Liver (tissue), 8 donors: ENCODE measurements at regions not wholly inside any gene's neighbourhood (a gene's known extent, or its start where the extent isn't known, plus 50 kb on each side); places are given as distances from the start of the nearest gene placed in this dataset.

ENCODE experiments used
- DNase-seq: peaks from one replicate; pipeline ENCODE4 v3.0.0-alpha.2; 2017; ENCODE audit warnings: low spot score
- H3K27ac ChIP-seq, 2 donors: one replicate each; pipeline ENCODE4 v1.7.0; 2013; ENCODE audit warnings: inconsistent platforms in 2 of 2, low read length in 2 of 2, control low read depth in 1 of 2, low read depth in 1 of 2, mild to moderate bottlenecking in 1 of 2
- H3K27me3 ChIP-seq, 4 donors: one replicate each; pipeline versions ENCODE4 v1.6.1 to v1.7.0; 2013; ENCODE audit warnings: low read length in 3 of 4, inconsistent platforms in 1 of 4, mild to moderate bottlenecking in 1 of 4, moderate library complexity in 1 of 4; ENCODE audit not compliant: control insufficient read depth in 4 of 4, insufficient read depth in 4 of 4
- H3K36me3 ChIP-seq, 4 donors: one replicate each; pipeline versions ENCODE4 v1.6.1 to v1.7.0; 2013; ENCODE audit warnings: low read length in 3 of 4, mild to moderate bottlenecking in 3 of 4, low read depth in 1 of 4, moderate library complexity in 1 of 4; ENCODE audit not compliant: control insufficient read depth in 4 of 4, insufficient read depth in 3 of 4
- H3K4me1 ChIP-seq, 4 donors: one replicate each; pipeline versions ENCODE4 v1.6.1 to v1.7.0; 2013; ENCODE audit warnings: low read length in 3 of 4, mild to moderate bottlenecking in 3 of 4, moderate library complexity in 1 of 4; ENCODE audit not compliant: control insufficient read depth in 4 of 4, insufficient read depth in 4 of 4
- H3K4me3 ChIP-seq, 3 donors: one replicate each; pipeline versions ENCODE4 v1.6.1 to v1.7.0; 2013; ENCODE audit warnings: low read length in 3 of 3, control low read depth in 1 of 3, low read depth in 1 of 3, mild to moderate bottlenecking in 1 of 3
- H3K9ac ChIP-seq, 2 donors: one replicate each; pipeline ENCODE4 v1.7.0; 2013; ENCODE audit warnings: low read length in 2 of 2, mild to moderate bottlenecking in 2 of 2, moderate library complexity in 2 of 2, control low read depth in 1 of 2, low read depth in 1 of 2
- H3K9me3 ChIP-seq, 4 donors: one replicate each; pipeline versions ENCODE4 v1.6.1 to v1.7.0; 2013; ENCODE audit warnings: low read length in 3 of 4; ENCODE audit not compliant: control insufficient read depth in 4 of 4
- ATF3 ChIP-seq: IDR thresholded peaks from 2 replicates; pipeline ENCODE4 v1.6.1; 2016; ENCODE audit warnings: antibody characterized with exemption
- CTCF ChIP-seq: fragments of 150-350 bp; IDR thresholded peaks from 2 replicates; pipeline ENCODE4 v1.5.1; 2017; ENCODE audit warnings: improper control_type of control experiment, low read depth, low read length; ENCODE audit not compliant: missing input control
- EGR1 ChIP-seq, 2 donors: IDR thresholded peaks; 2 replicates each; pipeline ENCODE4 v1.6.1; 2016 to 2018; ENCODE audit warnings: antibody characterized with exemption in 2 of 2, low read depth in 2 of 2
- FOXA1 ChIP-seq: IDR thresholded peaks from 2 replicates; pipeline ENCODE4 v1.6.1; 2016; ENCODE audit warnings: antibody characterized with exemption
- FOXA2 ChIP-seq: IDR thresholded peaks from 2 replicates; pipeline ENCODE4 v1.6.1; 2016; ENCODE audit warnings: antibody characterized with exemption
- GABPA ChIP-seq, 2 donors: IDR thresholded peaks in 1 of 2; conservative IDR thresholded peaks in 1 of 2; 2 replicates each; pipeline ENCODE4 v1.6.1; 2016; ENCODE audit warnings: antibody characterized with exemption in 2 of 2, mild to moderate bottlenecking in 1 of 2, moderate library complexity in 1 of 2
- HNF4A ChIP-seq, 2 donors: conservative IDR thresholded peaks; 2 replicates each; pipeline ENCODE4 v1.6.1; 2016; ENCODE audit warnings: antibody characterized with exemption in 2 of 2, mild to moderate bottlenecking in 2 of 2
- HNF4G ChIP-seq: IDR thresholded peaks from 2 replicates; pipeline ENCODE4 v1.6.1; 2016; ENCODE audit warnings: antibody characterized with exemption
- JUND ChIP-seq, 2 donors: IDR thresholded peaks; 2 replicates each; pipeline ENCODE4 v1.6.1; 2016; ENCODE audit warnings: antibody characterized with exemption in 2 of 2
- MAX ChIP-seq: IDR thresholded peaks from 2 replicates; pipeline ENCODE4 v1.6.1; 2016; ENCODE audit warnings: antibody characterized with exemption
- NR2F2 ChIP-seq: IDR thresholded peaks from 2 replicates; pipeline ENCODE4 v1.6.1; 2016; ENCODE audit warnings: antibody characterized with exemption
- RAD21 ChIP-seq, 2 donors: IDR thresholded peaks; 2 replicates each; pipeline ENCODE4 v1.6.1; 2016; ENCODE audit warnings: antibody characterized with exemption in 2 of 2, mild to moderate bottlenecking in 2 of 2
- REST ChIP-seq: IDR thresholded peaks from 2 replicates; pipeline ENCODE4 v1.6.1; 2016; ENCODE audit warnings: antibody characterized with exemption, mild to moderate bottlenecking
- RXRA ChIP-seq, 2 donors: IDR thresholded peaks; 2 replicates each; pipeline ENCODE4 v1.6.1; 2017 to 2018; ENCODE audit warnings: antibody characterized with exemption in 2 of 2, mild to moderate bottlenecking in 1 of 2
- SP1 ChIP-seq: IDR thresholded peaks from 2 replicates; pipeline ENCODE4 v1.6.1; 2018; ENCODE audit warnings: antibody characterized with exemption, mild to moderate bottlenecking
- TAF1 ChIP-seq: conservative IDR thresholded peaks from 2 replicates; pipeline ENCODE4 v1.6.1; 2016; ENCODE audit warnings: antibody characterized with exemption, mild to moderate bottlenecking
- YY1 ChIP-seq: IDR thresholded peaks from 2 replicates; pipeline ENCODE4 v1.6.1; 2016; ENCODE audit warnings: antibody characterized with exemption, mild to moderate bottlenecking
- ZBTB33 ChIP-seq: IDR thresholded peaks from 2 replicates; pipeline ENCODE4 v1.6.1; 2016; ENCODE audit warnings: antibody characterized with exemption
- WGBS: extraction: QIAGEN DNeasy Blood & Tissue Kit; methylation state at CpG from one replicate; pipeline ENCODE4 v1.1.7; 2013; 5-methylcytosine and 5-hydroxymethylcytosine counted together
- donor health status: healthy.
- donor health status: healthy.
- donor health status: healthy.
- donor health status: healthy.
- donor health status: healthy.

GRCh38 chr2:20122864-20123263 is 71.4 kb upstream of the LAPTM4A start:
- Histone ChIP-seq H3K27me3 (no peaks in the 10 kb centered on the region), H3K9me3 (no peaks in the 10 kb centered on the region), H3K4me3 (no peak overlapping the region), H3K36me3 (no peaks in the 10 kb centered on the region), H3K9ac (no peak overlapping the region), H3K27ac (no peak overlapping the region), H3K4me1 (peaks cover 2 to 12% (median 9%) of the 10 kb centered on the region in 4 donors)
- TF ChIP-seq GABPA (IDR thresholded peaks at IDR 0.05 in 1 of 2, conservative IDR thresholded peaks at IDR 0.05 in 1 of 2) (no peak), RXRA (IDR thresholded peaks at IDR 0.05) (no peak), ZBTB33 (no peak), HNF4A (conservative IDR thresholded peaks at IDR 0.05) (no peak), ATF3 (no peak), MAX (no peak), NR2F2 (no peak), TAF1 (no peak), CTCF (no peak), FOXA1 (no peak), RAD21 (IDR thresholded peaks at IDR 0.05) (no peak), HNF4G (no peak), FOXA2 (no peak), EGR1 (IDR thresholded peaks at IDR 0.05; ENCODE audit: low read depth in 2 of 2) (no peak), SP1 (no peak), YY1 (no peak)
- 95% methylated on average over 5 of the region's 5 CpGs for WGBS
- DNase-seq: no peak

GRCh38 chr2:20120569-20121416 is 69.4 kb upstream of the LAPTM4A start:
- Histone ChIP-seq H3K9me3 (no peaks in the 10 kb centered on the region), H3K27me3 (no peaks in the 10 kb centered on the region), H3K4me3 (no peak overlapping the region), H3K36me3 (no peaks in the 10 kb centered on the region), H3K27ac (no peak overlapping the region), H3K9ac (no peak overlapping the region), H3K4me1 (peaks cover 2 to 12% (median 9%) of the 10 kb centered on the region in 4 donors)
- WGBS: 89% methylated on average over 10 of the region's 10 CpGs
- DNase-seq: no peak
- TF ChIP-seq FOXA1 (no peak), TAF1 (no peak), CTCF (no peak), HNF4A (conservative IDR thresholded peaks at IDR 0.05) (no peak), MAX (no peak), SP1 (no peak), REST (no peak), JUND (IDR thresholded peaks at IDR 0.05) (no peak), YY1 (no peak), NR2F2 (no peak), HNF4G (no peak), ZBTB33 (no peak), RXRA (IDR thresholded peaks at IDR 0.05) (no peak), RAD21 (IDR thresholded peaks at IDR 0.05) (no peak)
